ENCODE measurements at regions not wholly inside any gene's neighbourhood (a gene's known extent, or its start where the extent isn't known, plus 50 kb on each side); places are given as distances from the start of the nearest gene placed in this dataset.

- TF ChIP-seq EZH2 (IDR thresholded peaks at IDR 0.05; ENCODE audit: borderline replicate concordance, low read length), result no peak
- no peak for TF ChIP-seq CTCF (conservative IDR thresholded peaks at IDR 0.05 in 1 of 2, IDR thresholded peaks at IDR 0.05 in 1 of 2; ENCODE audit: extremely low read depth in 1 of 2, insufficient read depth in 1 of 2, low read depth in 1 of 2, low read length in 2 of 2)
These were observed 334.2 kb upstream of the SGCG start for GRCh38 chr13:22846551-22846950.

Data from mammary epithelial cell (primary cell).